A673 (cell line): ENCODE measurements at regions not wholly inside any gene's neighbourhood (a gene's known extent, or its start where the extent isn't known, plus 50 kb on each side); places are given as distances from the start of the nearest gene placed in this dataset.

Experiments used
- CTCF ChIP-seq: fragments of 300-800, 200-600 bp; sonication (generic); conservative IDR thresholded peaks from 2 replicates; pipeline ENCODE4 v1.5.1; 2017; ENCODE audit warnings: low read depth, mild to moderate bottlenecking, antibody characterized with exemption, low read length, moderate library complexity, mixed read lengths
- EZH2 ChIP-seq: fragments of 200-600 bp; sonication (generic); IDR thresholded peaks from 2 replicates; pipeline ENCODE4 v1.6.1; 2017; ENCODE audit warnings: borderline replicate concordance, low read depth, mild to moderate bottlenecking, mixed read lengths, antibody characterized with exemption, low read length; ENCODE audit not compliant: poor library complexity, severe bottlenecking

DNA sequence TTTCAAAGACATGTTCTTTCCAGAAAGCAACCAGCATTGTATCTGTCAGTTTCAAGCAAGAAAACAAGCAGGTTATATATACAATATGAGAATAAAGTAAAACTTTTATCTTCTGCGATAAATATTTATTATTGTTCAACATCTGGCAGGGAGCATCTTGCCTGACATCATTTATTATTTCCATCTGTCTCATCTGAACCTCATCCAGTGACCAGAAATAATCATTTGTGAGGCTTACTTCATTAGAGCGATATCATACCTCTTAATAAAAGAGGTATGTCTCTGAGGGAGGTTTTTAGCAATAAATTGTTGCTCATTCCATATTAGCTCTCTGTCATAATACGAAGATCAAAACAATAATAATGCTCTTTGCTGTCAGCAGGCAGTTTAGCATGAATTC, 226.1 kb downstream of the CDC14C start:
- no peak for TF ChIP-seq CTCF
- TF ChIP-seq EZH2: no peak
